Smooth muscle cell (in vitro differentiated cells): ENCODE measurements at regions not wholly inside any gene's neighbourhood (a gene's known extent, or its start where the extent isn't known, plus 50 kb on each side); places are given as distances from the start of the nearest gene placed in this dataset.

Experiments used
- DNase-seq: peaks from one replicate; lab custom pipeline; 2025; ENCODE audit not compliant: unreplicated experiment; lab: John Stamatoyannopoulos, UW
- H2AFZ ChIP-seq: fragments of 200-600 bp; sonication (generic); 2 replicates; pipeline ENCODE4 v1.6.0; 2016; ENCODE audit warnings: antibody characterized with exemption, low read depth, mild to moderate bottlenecking
- H3F3A ChIP-seq: fragments of 200-600 bp; sonication (generic); 2 replicates; pipeline ENCODE4 v1.6.0; 2017; ENCODE audit warnings: antibody characterized with exemption, low read depth
- H3K27ac ChIP-seq: fragments of 200-600 bp; sonication (generic); 2 replicates; pipeline ENCODE4 v1.5.1; 2016; ENCODE audit warnings: low read depth, mild to moderate bottlenecking
- H3K27me3 ChIP-seq: fragments of 200-600 bp; sonication (generic); 2 replicates; pipeline ENCODE4 v1.6.1; 2016; ENCODE audit warnings: low read depth, mild to moderate bottlenecking
- H3K36me3 ChIP-seq: fragments of 200-600 bp; sonication (generic); 2 replicates; pipeline ENCODE4 v1.5.1; 2016; ENCODE audit warnings: low read depth
- H3K4me1 ChIP-seq: fragments of 200-600 bp; sonication (generic); 2 replicates; pipeline ENCODE4 v1.5.1; 2016; ENCODE audit warnings: low read depth
- H3K4me2 ChIP-seq: fragments of 200-600 bp; sonication (generic); 2 replicates; pipeline ENCODE4 v1.6.0; 2016; ENCODE audit warnings: mild to moderate bottlenecking
- H3K4me3 ChIP-seq: fragments of 200-600 bp; sonication (generic); 2 replicates; pipeline ENCODE4 v1.5.1; 2016; ENCODE audit warnings: mild to moderate bottlenecking
- H3K79me2 ChIP-seq: fragments of 200-600 bp; sonication (generic); 2 replicates; pipeline ENCODE4 v1.6.0; 2016; ENCODE audit warnings: low read depth, mild to moderate bottlenecking
- H3K9ac ChIP-seq: fragments of 200-600 bp; sonication (generic); 2 replicates; pipeline ENCODE4 v1.6.0; 2016; ENCODE audit warnings: low read depth
- H3K9me3 ChIP-seq: fragments of 200-600 bp; sonication (generic); replicated peaks from 2 replicates; pipeline ENCODE4 v1.5.1; 2016; ENCODE audit warnings: low read depth
- H4K20me1 ChIP-seq: fragments of 200-600 bp; sonication (generic); 2 replicates; pipeline ENCODE4 v1.6.0; 2016; ENCODE audit warnings: low read depth
- WGBS: methylation state at CpG from one replicate; pipeline ENCODE4 v1.1.7; 2016; ENCODE audit warnings: low lambda C conversion rate; 5-methylcytosine and 5-hydroxymethylcytosine counted together
- TF ChIP-seq, protein P1 (sequence below): fragments of 200-600 bp; sonication (generic); IDR thresholded peaks from 2 replicates; pipeline ENCODE4 v1.5.1; 2017; ENCODE audit warnings: borderline replicate concordance, mild to moderate bottlenecking, antibody characterized with exemption; ENCODE audit not compliant: insufficient read depth, poor library complexity, severe bottlenecking

DNA sequence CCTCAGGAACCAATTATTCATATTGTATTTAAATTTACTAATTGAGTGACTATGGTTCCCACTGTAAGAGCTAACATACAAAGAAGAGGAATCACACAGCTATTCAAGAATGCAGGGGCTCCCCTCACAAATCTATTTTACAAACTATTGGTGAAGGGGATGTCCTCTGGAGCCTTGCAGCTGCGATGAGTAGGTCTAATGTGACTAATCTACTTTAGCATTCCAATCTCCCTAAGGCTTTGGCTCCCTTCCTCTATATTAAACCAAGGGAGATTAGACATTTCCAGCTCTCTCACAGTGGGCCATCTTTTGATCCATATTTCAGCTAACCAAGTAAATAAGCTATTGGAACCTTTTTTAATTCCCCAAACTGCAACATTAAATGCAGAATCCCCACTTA is 514.2 kb upstream of the BCHE start:
- Histone ChIP-seq H3K4me2 (no peak overlapping the region), H3K27me3 (no peaks in the 10 kb centered on the region), H3K4me3 (no peak overlapping the region), H2AFZ (no peak overlapping the region), H3K79me2 (no peaks in the 10 kb centered on the region), H3K9ac (no peak overlapping the region), H3K4me1 (no peaks in the 10 kb centered on the region), H3K36me3 (no peaks in the 10 kb centered on the region), H3K27ac (no peak overlapping the region), H4K20me1 (no peaks in the 10 kb centered on the region), H3F3A (no peaks in the 10 kb centered on the region), H3K9me3 (no peaks in the 10 kb centered on the region)
- WGBS, result 44% methylated on average over 1 of the region's 1 CpG
- no peak for DNase-seq
- TF ChIP-seq, protein P1, sequence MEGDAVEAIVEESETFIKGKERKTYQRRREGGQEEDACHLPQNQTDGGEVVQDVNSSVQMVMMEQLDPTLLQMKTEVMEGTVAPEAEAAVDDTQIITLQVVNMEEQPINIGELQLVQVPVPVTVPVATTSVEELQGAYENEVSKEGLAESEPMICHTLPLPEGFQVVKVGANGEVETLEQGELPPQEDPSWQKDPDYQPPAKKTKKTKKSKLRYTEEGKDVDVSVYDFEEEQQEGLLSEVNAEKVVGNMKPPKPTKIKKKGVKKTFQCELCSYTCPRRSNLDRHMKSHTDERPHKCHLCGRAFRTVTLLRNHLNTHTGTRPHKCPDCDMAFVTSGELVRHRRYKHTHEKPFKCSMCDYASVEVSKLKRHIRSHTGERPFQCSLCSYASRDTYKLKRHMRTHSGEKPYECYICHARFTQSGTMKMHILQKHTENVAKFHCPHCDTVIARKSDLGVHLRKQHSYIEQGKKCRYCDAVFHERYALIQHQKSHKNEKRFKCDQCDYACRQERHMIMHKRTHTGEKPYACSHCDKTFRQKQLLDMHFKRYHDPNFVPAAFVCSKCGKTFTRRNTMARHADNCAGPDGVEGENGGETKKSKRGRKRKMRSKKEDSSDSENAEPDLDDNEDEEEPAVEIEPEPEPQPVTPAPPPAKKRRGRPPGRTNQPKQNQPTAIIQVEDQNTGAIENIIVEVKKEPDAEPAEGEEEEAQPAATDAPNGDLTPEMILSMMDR, result no peak

DNA sequence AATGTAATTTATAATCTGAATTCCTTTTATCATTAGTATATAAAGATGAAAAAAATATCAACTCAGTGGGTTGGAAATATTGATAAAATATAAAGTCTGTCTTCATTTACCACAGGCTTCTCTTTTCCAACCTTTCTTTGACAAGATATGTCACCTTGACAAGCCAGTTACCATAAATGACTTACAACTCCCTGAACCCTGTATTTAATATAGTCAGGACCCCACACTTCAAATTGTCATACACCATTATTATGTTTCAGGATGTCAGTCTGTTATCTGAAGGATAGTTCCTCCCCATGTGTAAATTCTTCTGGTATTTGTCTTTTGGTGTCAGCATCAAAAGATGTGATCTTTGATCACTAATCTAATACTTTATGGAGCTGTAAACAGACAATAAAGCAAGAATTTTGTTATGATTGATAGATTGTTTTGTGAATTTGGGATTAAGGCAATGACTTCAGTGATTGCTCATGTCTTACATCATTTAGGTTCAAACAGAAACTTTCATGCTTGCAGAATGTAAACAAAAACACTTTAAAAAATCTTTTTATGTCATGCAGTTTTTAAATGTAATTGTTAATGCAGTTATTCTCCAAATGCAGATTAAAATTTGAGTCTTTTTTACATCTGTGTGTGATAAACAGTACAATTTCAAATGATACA is 503.5 kb upstream of the BCHE start:
- no peak overlapping the region for H3K4me2 ChIP-seq
- no peaks in the 10 kb centered on the region for H3K79me2 ChIP-seq
- no peaks in the 10 kb centered on the region for H3F3A ChIP-seq
- H2AFZ ChIP-seq, result no peak overlapping the region
- H3K27me3 ChIP-seq, result no peaks in the 10 kb centered on the region
- H3K9ac ChIP-seq, result no peak overlapping the region
- H3K4me1 ChIP-seq, result no peaks in the 10 kb centered on the region
- no peak overlapping the region for H3K4me3 ChIP-seq
- no peaks in the 10 kb centered on the region for H3K9me3 ChIP-seq
- TF ChIP-seq, protein P1, result no peak
- no peaks in the 10 kb centered on the region for H3K36me3 ChIP-seq
- no peaks in the 10 kb centered on the region for H4K20me1 ChIP-seq
- H3K27ac ChIP-seq, result no peak overlapping the region
- no peak for DNase-seq

DNA sequence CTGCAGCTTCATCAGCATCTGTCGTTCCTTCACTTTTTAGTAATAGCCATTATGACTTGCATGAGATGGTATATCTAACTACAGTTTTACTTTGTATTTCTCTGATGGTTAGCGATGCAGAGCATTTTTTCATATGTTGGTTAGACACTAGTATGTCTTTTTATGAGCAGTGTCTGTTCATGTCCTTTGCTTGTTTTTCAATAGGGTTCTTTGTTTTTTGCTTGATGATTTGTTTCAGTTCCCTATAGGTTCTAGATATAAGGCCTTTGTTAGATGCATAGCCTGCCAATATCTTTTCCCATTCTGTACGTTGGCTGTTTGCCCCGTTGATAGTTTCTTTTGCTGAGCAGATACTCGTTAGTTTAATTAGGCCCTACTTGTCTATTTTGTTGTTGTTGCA is 487.2 kb upstream of the BCHE start:
- 92% methylated on average over 5 of the region's 5 CpGs for WGBS
- H3K4me3 ChIP-seq, result no peak overlapping the region
- H3K27ac ChIP-seq, result no peak overlapping the region
- H3F3A ChIP-seq, result no peaks in the 10 kb centered on the region
- no peaks in the 10 kb centered on the region for H3K79me2 ChIP-seq
- no peak overlapping the region for H3K9ac ChIP-seq
- H3K9me3 ChIP-seq, result no peaks in the 10 kb centered on the region
- H3K4me1 ChIP-seq, result no peaks in the 10 kb centered on the region
- H2AFZ ChIP-seq, result no peak overlapping the region
- no peaks in the 10 kb centered on the region for H4K20me1 ChIP-seq
- H3K36me3 ChIP-seq, result no peaks in the 10 kb centered on the region
- H3K4me2 ChIP-seq, result no peak overlapping the region
- TF ChIP-seq, protein P1, result no peak
- H3K27me3 ChIP-seq, result no peaks in the 10 kb centered on the region
- DNase-seq, result no peak

DNA sequence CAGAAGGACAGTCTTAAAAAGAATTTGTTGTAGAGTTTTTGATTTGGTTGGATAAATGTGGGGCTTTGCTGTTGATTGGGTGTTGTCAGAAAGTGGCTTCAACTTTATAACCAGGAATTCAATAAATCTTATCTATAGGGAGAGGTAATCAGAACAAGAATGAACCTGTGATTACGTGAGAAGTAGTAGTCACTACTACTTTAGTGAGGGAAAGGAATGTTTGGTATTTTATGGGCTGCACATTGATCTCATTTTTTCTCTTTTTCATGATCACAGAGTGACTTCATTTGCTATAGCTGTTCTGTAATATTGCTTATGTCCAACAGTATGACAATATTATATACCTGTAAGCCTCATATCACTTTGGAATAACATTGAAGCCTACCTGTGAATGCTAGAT is 485.2 kb upstream of the BCHE start:
- no peak overlapping the region for H3K27ac ChIP-seq
- no peaks in the 10 kb centered on the region for H3K79me2 ChIP-seq
- H3K4me1 ChIP-seq, result no peaks in the 10 kb centered on the region
- DNase-seq, result no peak
- no peaks in the 10 kb centered on the region for H4K20me1 ChIP-seq
- no peak overlapping the region for H3K4me2 ChIP-seq
- H3K9me3 ChIP-seq, result no peaks in the 10 kb centered on the region
- TF ChIP-seq, protein P1, result no peak
- no peak overlapping the region for H3K9ac ChIP-seq
- H3K4me3 ChIP-seq, result no peak overlapping the region
- H2AFZ ChIP-seq, result no peak overlapping the region
- no peaks in the 10 kb centered on the region for H3K27me3 ChIP-seq
- H3F3A ChIP-seq, result no peaks in the 10 kb centered on the region
- H3K36me3 ChIP-seq, result no peaks in the 10 kb centered on the region
- WGBS, result 82% methylated on average over 1 of the region's 1 CpG
